HG03520 (cell line): ENCODE measurements at regions not wholly inside any gene's neighbourhood (a gene's known extent, or its start where the extent isn't known, plus 50 kb on each side); places are given as distances from the start of the nearest gene placed in this dataset.
"Not testable (repeated sequence)": the region's sequence is repeated elsewhere in the genome, so short reads cannot be mapped to it uniquely, and the experiment has no call there.

ENCODE experiments used
- ATAC-seq: cut with Tn5 transposase; IDR thresholded peaks from one replicate; pipeline ENCODE4 v1.9.1; 2021; ENCODE audit warnings: mild to moderate bottlenecking, moderate library complexity; ENCODE audit not compliant: unreplicated experiment

- ATAC-seq: no peak
These were observed 543.9 kb downstream of the AJAP1 start for GRCh38 chr1:5198328-5198727.

- no peak for ATAC-seq
These were observed 537.1 kb downstream of the AJAP1 start for GRCh38 chr1:5191470-5191869.

- ATAC-seq: no peak
These were observed 535.0 kb downstream of the AJAP1 start for GRCh38 chr1:5189384-5189783.

- ATAC-seq: no peak
These were observed 511.4 kb downstream of the AJAP1 start for GRCh38 chr1:5165762-5166161.

GRCh38 chr1:5164158-5164557 lies 509.7 kb downstream of the AJAP1 start:
- no peak for ATAC-seq

- ATAC-seq: no peak
These were observed 507.0 kb downstream of the AJAP1 start for GRCh38 chr1:5161372-5161771.

GRCh38 chr1:5157175-5157574 lies 502.8 kb downstream of the AJAP1 start:
- ATAC-seq: no peak

- ATAC-seq: no peak
These were observed 502.2 kb downstream of the AJAP1 start for GRCh38 chr1:5156416-5157120.

- no peak for ATAC-seq
These were observed 497.1 kb downstream of the AJAP1 start for GRCh38 chr1:5151511-5151910.

GRCh38 chr1:5150191-5150590 lies 495.8 kb downstream of the AJAP1 start:
- ATAC-seq: no peak

- no peak for ATAC-seq
These were observed 493.4 kb downstream of the AJAP1 start for GRCh38 chr1:5147806-5148205.

- no peak for ATAC-seq
These were observed 488.0 kb downstream of the AJAP1 start for GRCh38 chr1:5142389-5142788.

- no peak for ATAC-seq
These were observed 487.3 kb downstream of the AJAP1 start for GRCh38 chr1:5141750-5142149.

GRCh38 chr1:5140962-5141361 lies 486.6 kb downstream of the AJAP1 start:
- ATAC-seq: no peak

- ATAC-seq: no peak
These were observed 485.7 kb downstream of the AJAP1 start for GRCh38 chr1:5140136-5140535.

GRCh38 chr1:5129746-5130355 lies 475.4 kb downstream of the AJAP1 start:
- no peak for ATAC-seq

- no peak for ATAC-seq
These were observed 470.8 kb downstream of the AJAP1 start for GRCh38 chr1:5125208-5125607.

GRCh38 chr1:5120559-5120958 lies 466.1 kb downstream of the AJAP1 start:
- no peak for ATAC-seq

- ATAC-seq: no peak
These were observed 465.2 kb downstream of the AJAP1 start for GRCh38 chr1:5119366-5120234.

- not testable (repeated sequence) for ATAC-seq
These were observed 464.4 kb downstream of the AJAP1 start for GRCh38 chr1:5118771-5119170.

GRCh38 chr1:5118292-5118691 lies 463.9 kb downstream of the AJAP1 start:
- ATAC-seq: not testable (repeated sequence)

- ATAC-seq: no peak
These were observed 457.2 kb downstream of the AJAP1 start for GRCh38 chr1:5111581-5111980.
